HG02571 (cell line): ENCODE measurements at regions not wholly inside any gene's neighbourhood (a gene's known extent, or its start where the extent isn't known, plus 50 kb on each side); places are given as distances from the start of the nearest gene placed in this dataset.

Experiments
- ATAC-seq: cut with Tn5 transposase; IDR thresholded peaks from one replicate; pipeline ENCODE4 v1.9.1; 2021; ENCODE audit warnings: mild to moderate bottlenecking, moderate library complexity; ENCODE audit not compliant: unreplicated experiment

- ATAC-seq = no peak
Measured at GRCh38 chr5:106749826-106750225, 920.9 kb downstream of the EFNA5 start.

- no peak for ATAC-seq
Measured at GRCh38 chr5:106739127-106739526, 931.6 kb downstream of the EFNA5 start.

- ATAC-seq = no peak
Measured at GRCh38 chr5:106737111-106737510, 933.6 kb downstream of the EFNA5 start.

- ATAC-seq = no peak
Measured at GRCh38 chr5:106732624-106733023, 938.1 kb downstream of the EFNA5 start.

GRCh38 chr5:106730912-106731311 is 939.8 kb downstream of the EFNA5 start:
- ATAC-seq = no peak

- ATAC-seq = no peak
Measured at GRCh38 chr5:106730506-106730905, 940.2 kb downstream of the EFNA5 start.

- ATAC-seq = no peak
Measured at GRCh38 chr5:106728208-106728607, 942.5 kb downstream of the EFNA5 start.

GRCh38 chr5:106727071-106727470 is 943.7 kb downstream of the EFNA5 start:
- ATAC-seq = no peak

- ATAC-seq = no peak
Measured at GRCh38 chr5:106720367-106720766, 950.4 kb downstream of the EFNA5 start.

GRCh38 chr5:106699796-106700195 is 970.9 kb downstream of the EFNA5 start:
- no peak for ATAC-seq

- ATAC-seq = no peak
Measured at GRCh38 chr5:106699198-106699597, 971.5 kb downstream of the EFNA5 start.

GRCh38 chr5:106698169-106698568 is 972.6 kb downstream of the EFNA5 start:
- ATAC-seq = no peak

GRCh38 chr5:106691701-106692100 is 979.0 kb downstream of the EFNA5 start:
- no peak for ATAC-seq

- no peak for ATAC-seq
Measured at GRCh38 chr5:106690585-106690984, 980.2 kb downstream of the EFNA5 start.

GRCh38 chr5:106680330-106680729 is 990.4 kb downstream of the EFNA5 start:
- ATAC-seq = no peak

- ATAC-seq = no peak
Measured at GRCh38 chr5:106677057-106677456, 993.7 kb downstream of the EFNA5 start.

- no peak for ATAC-seq
Measured at GRCh38 chr5:106675687-106676086, 995.0 kb downstream of the EFNA5 start.

- ATAC-seq = no peak
Measured at GRCh38 chr5:106673941-106674340, 996.8 kb downstream of the EFNA5 start.

GRCh38 chr5:106661866-106662265 is 1008.9 kb downstream of the EFNA5 start:
- ATAC-seq = no peak

GRCh38 chr5:106660681-106661080 is 1010.1 kb downstream of the EFNA5 start:
- no peak for ATAC-seq

- no peak for ATAC-seq
Measured at GRCh38 chr5:106658150-106658549, 1012.6 kb downstream of the EFNA5 start.

- no peak for ATAC-seq
Measured at GRCh38 chr5:106656821-106657220, 1013.9 kb downstream of the EFNA5 start.

GRCh38 chr5:106649031-106649430 is 1021.7 kb downstream of the EFNA5 start:
- ATAC-seq = no peak

- no peak for ATAC-seq
Measured at GRCh38 chr5:106648401-106648800, 1022.3 kb downstream of the EFNA5 start.
